Activated T-cell treated with anti-CD3 and anti-CD28 coated beads, Interleukin-2, amount 50 U/mL, for 4 hours (primary cell): ENCODE measurements at regions not wholly inside any gene's neighbourhood (a gene's known extent, or its start where the extent isn't known, plus 50 kb on each side); places are given as distances from the start of the nearest gene placed in this dataset.
A peak's percentile ranks its signal among the peaks of the same experiment; 100 is the strongest.

Experiments used
- ATAC-seq, 2 donors: fragments of 200-7000 bp; cut with Tn5 transposase; one replicate each; pipeline ENCODE4 v1.10.0; 2021
- DNase-seq: peaks from one replicate; pipeline ENCODE4 v3.0.0-alpha.2; 2020
- H3K27me3 Mint-ChIP-seq: one replicate; pipeline ENCODE4 v1.8.0; 2021; ENCODE audit warnings: low read depth, mixed read lengths
- H3K36me3 Mint-ChIP-seq: one replicate; pipeline ENCODE4 v1.8.0; 2022; ENCODE audit warnings: mixed read lengths; ENCODE audit not compliant: insufficient read depth
- H3K4me1 Mint-ChIP-seq: one replicate; pipeline ENCODE4 v1.8.0; 2021; ENCODE audit warnings: low read depth, mixed read lengths
- H3K4me3 Mint-ChIP-seq: one replicate; pipeline ENCODE4 v1.8.0; 2021; ENCODE audit warnings: mild to moderate bottlenecking, moderate library complexity, mixed read lengths
- H3K9me3 Mint-ChIP-seq: one replicate; pipeline ENCODE4 v1.8.0; 2021; ENCODE audit warnings: mixed read lengths

DNA sequence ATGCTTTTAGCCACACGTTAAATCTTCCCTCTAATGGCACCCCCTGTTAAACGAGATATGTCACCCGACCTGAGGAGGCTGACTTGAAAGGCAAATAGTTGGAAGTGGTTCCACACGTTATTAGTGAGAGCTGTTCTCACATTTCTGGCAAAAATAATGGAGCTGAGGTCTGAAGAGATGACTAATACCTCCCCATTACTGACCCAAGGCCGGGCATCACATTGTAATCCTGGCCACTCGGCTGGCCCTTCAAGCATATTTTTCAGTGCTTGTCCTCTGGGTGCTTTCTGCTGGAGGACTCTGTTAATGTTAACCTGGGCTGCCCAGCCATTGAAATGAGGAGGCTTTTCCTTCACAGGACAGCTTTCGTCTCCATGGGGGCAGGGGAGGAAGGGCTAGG is 260.0 kb upstream of the CADM1 start:
- ATAC-seq (no peak), DNase-seq (no peak)
- H3K36me3 Mint-ChIP-seq, result no peaks in the 10 kb centered on the region
- no peak overlapping the region for H3K4me3 Mint-ChIP-seq
- H3K4me1 Mint-ChIP-seq, result no peaks in the 10 kb centered on the region
- H3K9me3 Mint-ChIP-seq, result no peaks in the 10 kb centered on the region
- H3K27me3 Mint-ChIP-seq, result peaks cover 12% of the 10 kb centered on the region

DNA sequence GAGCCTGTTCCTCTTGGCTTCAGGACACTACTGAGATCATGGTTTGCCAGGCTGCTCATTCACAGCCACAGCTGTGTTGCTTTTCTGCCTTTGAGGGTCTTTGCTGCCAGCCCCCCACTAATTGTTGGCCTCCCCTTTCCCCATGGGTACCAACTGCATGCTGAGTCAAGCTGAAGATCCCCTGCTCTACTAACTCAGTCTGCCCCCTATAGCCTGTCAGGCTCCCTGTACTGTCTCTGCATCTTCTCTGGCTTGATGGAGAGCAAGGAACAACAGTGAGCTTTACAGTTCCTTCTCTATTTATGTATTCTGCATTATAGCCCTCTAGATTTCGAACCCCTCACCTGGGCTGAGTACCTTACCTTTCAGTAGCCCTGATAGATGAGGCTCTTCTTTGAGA is 257.6 kb upstream of the CADM1 start:
- H3K36me3 Mint-ChIP-seq, result no peaks in the 10 kb centered on the region
- DNase-seq (no peak), ATAC-seq (no peak)
- H3K27me3 Mint-ChIP-seq, result peaks cover 32% of the 10 kb centered on the region
- H3K4me3 Mint-ChIP-seq, result no peak overlapping the region
- no peaks in the 10 kb centered on the region for H3K4me1 Mint-ChIP-seq
- H3K9me3 Mint-ChIP-seq, result no peaks in the 10 kb centered on the region

DNA sequence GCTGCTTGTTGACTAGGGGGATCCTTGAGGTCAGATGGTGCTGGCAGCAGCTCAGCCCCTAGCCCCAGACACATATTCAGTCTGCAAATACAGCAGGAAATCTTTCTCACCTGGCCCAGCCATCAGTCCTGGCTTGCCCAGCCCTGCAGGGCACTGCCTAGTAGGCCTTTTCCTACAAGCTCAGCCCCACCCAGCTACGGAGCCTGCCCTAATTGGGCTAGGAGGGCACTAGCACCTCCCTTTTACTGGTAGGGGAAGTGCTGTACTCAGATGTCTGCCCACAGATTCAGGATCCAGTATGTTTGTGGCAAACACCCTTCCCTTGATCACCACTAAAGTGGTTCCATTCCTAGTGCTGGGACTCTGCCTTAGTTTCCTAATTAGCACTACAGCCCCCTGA is 257.1 kb upstream of the CADM1 start:
- no peaks in the 10 kb centered on the region for H3K4me1 Mint-ChIP-seq
- no peak for DNase-seq
- no peak for ATAC-seq
- H3K4me3 Mint-ChIP-seq, result no peak overlapping the region
- no peaks in the 10 kb centered on the region for H3K36me3 Mint-ChIP-seq
- H3K9me3 Mint-ChIP-seq, result no peaks in the 10 kb centered on the region
- H3K27me3 Mint-ChIP-seq, result peaks cover 32% of the 10 kb centered on the region

DNA sequence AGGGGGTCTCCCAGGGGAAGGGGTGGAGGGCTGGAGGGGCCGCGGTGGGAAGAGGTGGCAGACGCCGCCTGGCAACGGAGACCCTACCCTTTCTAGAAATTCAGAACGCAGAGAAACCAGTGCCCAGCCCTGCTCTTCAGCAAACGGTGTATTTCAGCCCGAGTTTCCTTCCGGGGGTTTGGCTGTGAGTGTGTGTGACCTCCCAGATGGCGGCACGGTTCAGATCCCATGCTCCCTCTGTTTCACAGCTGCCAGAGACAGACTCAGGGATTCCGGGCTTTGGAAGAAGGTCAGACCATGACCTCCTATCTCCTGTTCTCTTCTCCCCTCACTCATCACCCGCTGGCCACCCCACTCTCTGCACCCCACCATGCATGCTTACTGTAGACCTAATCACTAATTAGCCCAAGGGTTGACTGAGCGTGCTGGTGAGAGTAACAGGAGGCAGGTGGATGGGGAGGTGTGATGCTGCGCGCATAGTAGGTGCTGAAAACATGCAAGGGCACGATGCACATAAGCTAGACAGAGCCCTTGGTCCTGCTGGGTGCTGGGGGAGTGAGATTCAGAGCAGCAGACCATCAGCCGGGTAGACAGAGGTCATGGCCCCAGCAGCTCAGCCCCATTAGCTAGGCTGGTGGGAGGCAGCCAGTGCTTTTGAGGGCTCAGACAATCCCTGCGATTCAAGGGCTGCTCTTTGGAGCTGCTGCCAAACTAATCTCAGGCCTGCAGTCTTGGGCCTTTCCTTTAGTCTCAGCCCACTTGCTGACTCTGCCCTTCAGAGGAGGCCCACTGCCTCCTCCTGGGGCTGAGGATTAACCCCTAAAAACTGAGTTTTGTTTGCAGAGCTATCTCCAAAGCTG is 256.5 kb upstream of the CADM1 start:
- H3K4me3 Mint-ChIP-seq, result no peak overlapping the region
- H3K4me1 Mint-ChIP-seq, result no peaks in the 10 kb centered on the region
- DNase-seq (no peak), ATAC-seq (peak in 1 of 2 donors; percentile 26)
- H3K9me3 Mint-ChIP-seq, result no peaks in the 10 kb centered on the region
- no peaks in the 10 kb centered on the region for H3K36me3 Mint-ChIP-seq
- peaks cover 32% of the 10 kb centered on the region for H3K27me3 Mint-ChIP-seq

DNA sequence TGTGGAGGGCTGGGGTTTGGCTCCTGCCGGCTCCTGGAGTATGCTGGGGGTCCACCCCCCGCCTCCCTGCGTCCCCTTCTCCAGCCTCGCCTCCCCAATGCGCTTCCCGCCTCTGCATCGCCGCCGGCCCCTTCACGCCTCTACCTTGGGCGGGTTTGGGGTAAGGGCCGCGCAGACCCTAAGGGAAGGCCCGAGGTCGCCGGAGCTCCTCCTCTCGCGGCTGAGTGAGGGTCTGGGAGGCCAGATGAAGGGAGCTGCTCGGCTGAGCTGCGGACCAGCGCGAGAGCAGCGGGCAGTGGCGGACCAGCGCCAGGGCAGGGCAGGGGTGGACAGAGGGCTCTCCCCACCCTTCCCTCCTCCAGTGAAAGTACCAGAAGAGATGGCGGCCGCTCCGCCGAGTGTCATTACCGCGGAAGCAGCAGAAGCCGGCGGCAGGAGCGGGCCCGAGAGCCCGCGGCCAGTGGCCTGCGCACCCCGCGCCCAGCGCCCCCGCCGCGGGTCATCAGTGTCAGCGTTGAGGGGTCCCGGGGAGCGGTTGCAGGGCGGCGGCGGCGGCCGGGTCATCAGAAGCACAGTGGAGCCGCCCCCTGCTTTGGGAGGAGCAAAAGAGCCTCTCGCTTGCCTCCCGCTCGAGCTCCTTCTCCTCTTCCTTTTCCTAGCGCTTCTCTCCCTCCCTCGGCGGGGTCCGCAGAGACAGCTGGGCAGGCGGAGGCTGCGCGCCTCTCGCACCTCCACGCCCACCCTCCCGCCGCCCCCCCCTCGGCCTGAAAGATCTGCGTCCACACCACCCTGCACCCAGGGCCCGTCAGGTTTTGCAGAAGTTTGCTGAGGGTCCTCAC is 255.6 kb upstream of the CADM1 start:
- peak in 1 of 2 donors; percentile 14 for ATAC-seq
- peaks cover 32% of the 10 kb centered on the region for H3K27me3 Mint-ChIP-seq
- no peaks in the 10 kb centered on the region for H3K9me3 Mint-ChIP-seq

DNA sequence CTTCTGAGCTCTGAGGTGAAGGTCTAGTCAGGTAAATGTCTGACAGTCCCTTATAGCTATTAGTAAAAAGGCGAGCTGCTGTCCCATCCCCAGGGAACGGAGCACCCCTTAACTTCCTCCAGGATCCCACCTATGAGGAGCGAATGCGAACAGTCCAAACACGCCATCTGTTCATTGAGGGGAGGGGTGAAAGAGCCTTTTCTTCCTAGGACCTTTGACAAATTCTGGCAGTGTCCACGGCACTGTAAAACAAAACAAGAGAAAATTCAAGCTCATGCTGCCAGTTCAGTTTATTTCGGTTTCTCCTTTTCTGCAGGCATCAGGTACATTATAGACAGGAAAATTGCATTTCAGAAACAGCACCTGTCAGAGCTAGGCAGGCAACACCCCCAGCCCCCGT is 253.8 kb upstream of the CADM1 start:
- no peak for ATAC-seq

More for the DNA sequence above, 255.6 kb upstream of the CADM1 start:
- no peaks in the 10 kb centered on the region for H3K36me3 Mint-ChIP-seq
- H3K4me3 Mint-ChIP-seq, result no peak overlapping the region
- H3K4me1 Mint-ChIP-seq, result no peaks in the 10 kb centered on the region
- DNase-seq, result no peak

DNA sequence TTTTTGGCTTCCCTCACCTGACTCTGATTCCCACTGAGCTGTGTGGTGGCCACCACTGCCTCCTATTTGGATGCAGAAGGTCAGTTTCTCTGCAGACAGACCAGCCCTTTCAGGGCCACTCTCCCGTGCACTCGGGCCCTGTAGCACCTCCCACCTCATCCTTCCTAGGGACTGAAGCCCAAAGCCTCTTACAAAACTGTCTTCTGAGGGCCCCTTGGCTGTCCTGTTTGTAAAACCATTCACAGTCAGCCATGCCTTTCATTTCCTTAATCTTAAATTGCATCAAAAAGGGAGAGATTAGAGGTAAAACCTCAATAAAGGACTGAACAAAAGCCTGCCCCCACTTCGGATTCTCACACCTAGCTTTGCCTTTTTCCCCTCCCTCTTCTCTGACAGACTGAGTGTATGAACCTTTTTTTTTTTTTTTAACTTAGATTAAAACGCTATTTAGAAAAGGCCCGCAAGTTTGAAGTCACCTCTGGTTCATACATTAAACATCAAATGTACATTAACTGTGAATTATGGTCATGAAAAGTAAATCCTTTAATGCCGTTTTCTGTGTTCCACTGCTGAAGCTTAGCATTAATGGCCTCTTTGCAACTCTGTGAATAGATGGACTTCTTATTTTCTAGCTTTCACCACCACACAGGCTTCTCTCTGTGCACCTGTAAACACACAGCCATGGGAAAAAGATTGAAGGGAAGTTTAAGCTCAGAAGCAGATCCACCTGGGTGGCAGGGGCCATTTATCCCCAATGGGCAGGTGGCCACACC is 247.2 kb upstream of the CADM1 start:
- ATAC-seq, result no peak
- Mint-ChIP-seq H3K36me3 (no peaks in the 10 kb centered on the region), H3K4me3 (no peak overlapping the region), H3K9me3 (no peaks in the 10 kb centered on the region), H3K4me1 (no peaks in the 10 kb centered on the region), H3K27me3 (peaks cover 3% of the 10 kb centered on the region)
- no peak for DNase-seq

More for the DNA sequence above, 253.8 kb upstream of the CADM1 start:
- Mint-ChIP-seq H3K27me3 (peaks cover 32% of the 10 kb centered on the region), H3K9me3 (no peaks in the 10 kb centered on the region), H3K36me3 (no peaks in the 10 kb centered on the region), H3K4me1 (no peaks in the 10 kb centered on the region), H3K4me3 (no peak overlapping the region)
- DNase-seq, result no peak

DNA sequence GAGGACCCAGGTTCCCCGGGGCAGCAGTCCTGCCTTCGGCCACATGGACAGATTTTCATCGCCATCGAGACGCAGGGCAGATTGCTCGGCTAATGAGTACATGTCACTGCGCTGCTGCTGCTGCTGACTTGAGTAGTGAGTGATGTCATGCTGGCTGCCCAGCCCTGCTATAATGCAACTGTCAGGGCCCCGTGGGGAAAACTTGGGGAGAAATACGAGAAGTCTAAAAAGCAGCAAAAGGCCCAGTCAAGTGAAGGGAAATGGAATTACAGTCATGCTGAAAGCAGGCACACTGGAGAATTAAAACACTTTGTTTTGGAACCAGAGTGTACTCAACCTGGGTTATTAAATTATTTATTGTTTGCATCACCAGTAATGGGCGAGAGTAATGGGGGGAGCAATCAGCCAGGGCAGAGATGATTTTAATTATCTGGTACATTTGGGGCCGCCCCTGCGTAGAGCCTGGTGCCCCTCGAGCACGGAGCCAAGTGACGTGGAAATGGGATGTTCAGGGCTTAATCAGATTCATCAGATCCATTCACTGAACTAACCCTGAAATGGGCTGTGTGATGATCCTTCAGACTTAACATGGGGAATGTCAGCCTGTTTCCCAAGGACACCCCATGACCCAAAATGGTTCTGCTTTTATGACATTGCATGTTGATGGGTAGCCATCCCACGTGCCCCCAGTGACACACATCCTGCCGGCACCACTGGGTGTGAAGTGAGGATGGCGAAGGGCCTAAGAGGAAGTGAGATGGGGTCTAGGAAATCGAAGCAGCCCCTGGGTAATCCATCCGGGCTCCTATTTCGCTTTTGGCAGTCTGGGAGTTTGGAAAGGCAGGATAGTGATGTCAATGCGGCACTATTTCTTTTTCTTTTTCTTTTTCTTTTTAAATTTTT is 241.6 kb upstream of the CADM1 start:
- Mint-ChIP-seq H3K27me3 (no peaks in the 10 kb centered on the region), H3K9me3 (no peaks in the 10 kb centered on the region), H3K4me1 (no peaks in the 10 kb centered on the region), H3K36me3 (no peaks in the 10 kb centered on the region), H3K4me3 (no peak overlapping the region)
- no peak for ATAC-seq
- DNase-seq, result no peak

DNA sequence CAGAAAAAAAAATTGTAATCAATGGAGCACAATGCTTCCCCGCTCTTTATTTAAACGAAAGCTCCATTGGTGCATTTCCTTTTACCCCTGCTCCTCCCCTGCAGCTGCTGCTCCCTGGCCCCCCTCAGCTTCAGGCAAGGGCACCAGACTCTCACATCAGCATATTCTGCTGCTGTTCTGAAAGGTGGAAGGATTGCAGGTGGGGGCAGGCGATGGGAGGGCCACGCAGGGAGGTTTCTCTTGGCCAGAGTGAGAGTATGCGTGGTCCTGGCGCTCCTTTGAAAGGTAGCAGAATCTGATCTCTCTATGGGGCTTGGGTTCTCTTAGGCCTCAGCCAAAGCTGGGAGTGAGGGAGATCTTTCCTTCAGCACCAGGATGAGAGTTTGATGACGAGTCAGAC is 240.9 kb upstream of the CADM1 start:
- no peak overlapping the region for H3K4me3 Mint-ChIP-seq
- ATAC-seq (no peak), DNase-seq (no peak)
- no peaks in the 10 kb centered on the region for H3K9me3 Mint-ChIP-seq
- no peaks in the 10 kb centered on the region for H3K4me1 Mint-ChIP-seq
- H3K27me3 Mint-ChIP-seq, result no peaks in the 10 kb centered on the region
- H3K36me3 Mint-ChIP-seq, result no peaks in the 10 kb centered on the region

DNA sequence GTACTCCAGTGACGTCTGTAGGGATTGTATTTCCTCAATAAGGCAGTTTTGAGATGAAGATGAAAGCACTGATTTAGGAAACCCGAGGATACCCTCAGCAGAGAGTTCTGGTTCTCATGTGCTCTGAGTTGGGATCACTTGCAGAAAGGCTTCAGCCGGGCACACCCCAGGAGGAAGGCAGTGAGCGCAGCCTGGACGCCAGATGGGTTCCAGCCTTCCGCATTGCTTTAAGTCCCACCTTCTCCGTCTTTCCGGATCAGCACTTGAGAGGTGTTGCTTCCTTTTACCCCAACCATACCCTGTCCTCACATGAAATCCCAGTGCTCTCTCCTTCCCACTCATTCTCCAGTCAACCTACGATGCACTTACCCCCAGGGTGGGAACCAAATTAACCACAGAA is 239.5 kb upstream of the CADM1 start:
- no peak for DNase-seq
- Mint-ChIP-seq H3K27me3 (no peaks in the 10 kb centered on the region), H3K9me3 (no peaks in the 10 kb centered on the region), H3K36me3 (no peaks in the 10 kb centered on the region), H3K4me3 (no peak overlapping the region), H3K4me1 (no peaks in the 10 kb centered on the region)
- no peak for ATAC-seq

DNA sequence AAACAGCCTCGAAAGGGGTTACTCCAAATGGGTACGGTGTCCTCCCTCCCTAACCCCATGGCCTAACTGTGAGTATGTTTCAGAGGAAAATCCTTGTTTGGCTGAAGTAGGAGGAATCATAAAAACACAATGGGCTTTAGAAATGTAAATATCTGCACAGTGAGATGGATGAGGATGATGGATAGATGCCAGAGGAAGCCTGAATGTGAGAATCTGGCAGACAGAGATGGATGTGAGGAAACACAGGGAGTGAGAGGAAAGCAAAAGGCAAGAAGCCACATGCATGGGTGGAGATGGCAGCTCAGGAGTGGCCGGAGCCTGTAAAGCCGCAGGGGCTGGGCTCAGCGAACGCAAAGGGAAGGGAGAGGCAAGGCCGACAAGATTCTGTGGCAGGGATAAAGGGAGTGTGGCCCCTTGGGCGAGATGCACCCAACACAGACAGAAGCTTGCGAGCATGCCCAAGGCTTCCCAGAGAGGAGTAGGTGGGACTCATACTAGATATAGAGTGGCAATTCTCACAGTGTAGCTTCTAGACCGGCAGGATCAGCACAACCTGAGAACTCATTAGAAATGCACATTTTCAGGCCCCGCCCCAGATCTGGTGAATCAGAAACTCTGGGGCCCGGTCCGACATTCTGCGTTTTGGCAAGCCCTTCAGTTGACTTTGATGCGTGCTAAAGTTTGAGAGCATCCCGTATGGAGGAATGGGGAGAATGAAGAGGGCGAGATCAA is 237.3 kb upstream of the CADM1 start:
- no peaks in the 10 kb centered on the region for H3K36me3 Mint-ChIP-seq

DNA sequence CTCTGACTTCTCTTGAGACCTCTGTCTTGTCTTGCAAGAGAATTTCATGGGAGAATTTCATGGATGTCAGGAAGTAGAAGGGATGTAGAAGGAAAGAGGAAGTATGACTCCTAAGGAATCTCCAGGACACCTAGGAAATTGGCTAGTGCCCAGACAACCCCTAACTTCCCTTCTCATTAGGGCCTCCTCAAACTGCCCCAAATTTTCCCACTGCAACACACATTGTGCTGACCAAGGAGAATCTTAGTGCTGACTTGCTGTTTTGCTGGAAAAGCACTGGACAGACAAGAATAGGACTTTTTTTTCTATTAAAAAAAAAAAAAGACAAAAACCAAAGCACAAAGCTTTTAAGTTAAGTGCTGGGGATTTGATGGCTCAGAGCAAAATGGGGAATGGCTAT is 236.1 kb upstream of the CADM1 start:
- H3K4me1 Mint-ChIP-seq, result no peaks in the 10 kb centered on the region
- no peaks in the 10 kb centered on the region for H3K27me3 Mint-ChIP-seq
- DNase-seq (no peak), ATAC-seq (no peak)
- H3K4me3 Mint-ChIP-seq, result no peak overlapping the region
- H3K9me3 Mint-ChIP-seq, result no peaks in the 10 kb centered on the region
- H3K36me3 Mint-ChIP-seq, result no peaks in the 10 kb centered on the region

More for the DNA sequence above, 237.3 kb upstream of the CADM1 start:
- ATAC-seq, result no peak
- Mint-ChIP-seq H3K27me3 (no peaks in the 10 kb centered on the region), H3K4me3 (no peak overlapping the region), H3K9me3 (no peaks in the 10 kb centered on the region), H3K4me1 (no peaks in the 10 kb centered on the region)
- no peak for DNase-seq

DNA sequence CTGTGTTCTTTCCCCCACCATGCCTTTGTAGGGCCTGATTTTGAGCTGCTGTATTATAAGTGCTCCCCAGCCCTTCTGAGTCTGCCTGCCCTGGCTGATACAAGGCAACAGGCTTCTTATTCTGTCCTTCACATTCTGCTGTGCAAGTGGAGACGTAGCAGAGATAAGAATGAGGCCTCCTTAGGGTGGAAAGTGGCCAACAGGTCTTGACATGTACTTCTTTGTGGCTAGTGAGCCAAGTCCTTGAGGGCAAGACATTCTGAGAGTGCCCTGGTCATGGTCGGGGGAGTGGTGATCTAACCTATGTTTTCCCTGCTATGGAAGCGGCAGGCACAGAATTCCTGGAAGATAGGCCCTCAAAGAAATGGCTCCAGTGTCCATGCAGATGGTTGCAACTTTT is 235.7 kb upstream of the CADM1 start:
- Mint-ChIP-seq H3K4me3 (no peak overlapping the region), H3K36me3 (no peaks in the 10 kb centered on the region), H3K4me1 (no peaks in the 10 kb centered on the region), H3K9me3 (no peaks in the 10 kb centered on the region), H3K27me3 (no peaks in the 10 kb centered on the region)
- DNase-seq (no peak), ATAC-seq (no peak)
